SK-N-DZ (cell line): ENCODE measurements at regions not wholly inside any gene's neighbourhood (a gene's known extent, or its start where the extent isn't known, plus 50 kb on each side); places are given as distances from the start of the nearest gene placed in this dataset.
A peak's percentile ranks its signal among the peaks of the same experiment; 100 is the strongest.

Experiments
- DNase-seq: peaks from one replicate; pipeline ENCODE4 v3.0.0-alpha.2; 2015; ENCODE audit warnings: low spot score

GRCh38 chr2:3115301-3116042, 262.1 kb downstream of the EIPR1 start:
- no peak for DNase-seq

GRCh38 chr2:3114406-3115185, 263.0 kb downstream of the EIPR1 start:
- no peak for DNase-seq

GRCh38 chr2:3113769-3114168, 263.8 kb downstream of the EIPR1 start:
- no peak for DNase-seq

DNA sequence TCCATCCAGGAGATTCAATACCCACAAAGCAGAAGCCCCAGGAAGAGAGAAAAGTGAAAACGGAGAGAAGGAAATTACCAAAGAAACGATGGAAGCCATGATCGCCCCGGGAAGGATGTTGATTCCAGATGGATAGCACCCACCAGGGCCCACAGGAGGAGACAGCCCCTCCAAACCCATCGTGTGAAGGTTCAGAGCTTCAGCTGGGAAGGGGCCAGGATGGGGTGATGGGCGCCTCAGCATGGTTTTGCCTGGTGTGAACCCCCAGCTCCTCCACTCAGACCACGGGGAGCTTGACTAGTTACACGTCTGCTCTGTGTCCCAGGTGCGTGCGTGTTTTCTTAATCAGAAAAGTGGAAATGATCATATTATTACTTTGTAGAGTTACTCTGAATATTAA, 264.5 kb downstream of the EIPR1 start:
- no peak for DNase-seq

DNA sequence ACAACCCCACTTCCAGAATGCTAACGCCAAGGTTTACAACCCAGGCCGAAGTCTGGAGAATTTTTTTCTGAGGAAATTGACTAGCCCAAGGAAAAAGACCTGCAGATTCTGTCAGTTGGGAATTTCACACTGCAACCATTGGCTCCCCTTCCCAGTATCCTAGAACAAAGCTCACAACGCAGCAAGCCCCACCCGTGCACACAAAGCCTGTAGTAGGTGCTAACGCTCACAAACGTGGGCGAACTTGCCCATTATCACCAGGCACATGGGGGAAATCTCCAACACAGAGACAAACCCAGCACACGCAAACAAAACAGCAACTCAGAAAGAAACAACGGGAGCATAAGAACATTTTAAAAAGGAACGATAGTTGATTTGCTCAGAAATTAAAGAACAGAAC, 265.1 kb downstream of the EIPR1 start:
- no peak for DNase-seq

DNA sequence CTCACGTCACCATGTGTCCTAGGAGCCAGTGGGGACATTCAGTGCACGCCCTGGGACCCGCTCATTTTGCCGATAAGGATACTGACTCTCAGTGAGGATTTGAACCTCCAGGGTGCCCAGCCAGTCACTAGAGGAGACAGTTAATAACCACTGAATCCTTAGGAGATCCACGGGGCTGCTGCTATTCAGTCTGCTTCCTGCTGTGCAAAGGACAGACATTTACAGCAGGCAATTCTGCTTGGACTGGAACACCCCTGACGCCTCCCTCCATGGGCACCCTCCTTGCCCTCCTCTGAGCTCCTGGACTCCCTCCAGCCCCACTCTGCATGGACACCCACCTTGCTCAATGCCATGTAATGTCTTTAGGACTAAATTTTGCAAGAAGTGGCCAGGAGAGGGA, 265.5 kb downstream of the EIPR1 start:
- no peak for DNase-seq

GRCh38 chr2:3110994-3111666, 266.5 kb downstream of the EIPR1 start:
- no peak for DNase-seq

DNA sequence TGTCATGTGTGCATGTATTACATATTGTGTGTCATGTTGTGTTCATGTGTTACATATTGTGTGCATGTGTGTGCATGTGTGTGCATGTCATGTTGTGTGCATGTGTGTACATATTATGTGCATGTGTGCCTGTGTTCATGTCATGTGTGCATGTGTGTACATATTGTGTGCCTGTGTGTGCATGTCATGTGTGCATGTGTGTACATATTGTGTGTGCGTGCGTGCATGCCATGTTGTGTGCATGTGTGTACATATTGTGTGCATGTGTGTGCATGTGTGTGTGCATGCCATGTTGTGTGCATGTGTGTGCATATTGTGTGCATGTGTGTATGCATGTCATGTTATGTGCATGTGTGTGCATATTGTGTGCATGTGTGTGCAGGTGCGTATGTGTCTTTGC, 267.1 kb downstream of the EIPR1 start:
- no peak for DNase-seq

GRCh38 chr2:3108710-3109702, 268.6 kb downstream of the EIPR1 start:
- DNase-seq = no peak

DNA sequence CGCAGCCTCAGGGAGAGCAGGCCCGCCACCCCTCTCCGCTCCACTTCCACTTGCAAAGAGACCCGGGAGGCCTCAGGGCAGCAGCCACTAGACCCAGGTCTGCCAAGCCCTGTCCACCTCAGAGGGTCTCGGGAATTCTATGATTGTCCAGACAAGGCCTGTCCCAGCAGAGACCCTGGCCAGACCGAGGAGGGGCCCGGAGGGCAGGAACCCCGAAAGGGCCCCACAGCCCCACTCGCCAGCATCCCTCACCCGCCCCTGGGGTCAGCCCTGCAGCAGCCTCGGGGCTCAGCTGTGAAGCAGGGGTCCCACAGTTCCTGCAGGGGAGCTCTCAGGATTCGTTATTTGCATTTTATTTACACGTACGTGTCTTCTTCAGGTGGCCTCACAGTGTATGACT, 269.5 kb downstream of the EIPR1 start:
- DNase-seq = no peak

DNA sequence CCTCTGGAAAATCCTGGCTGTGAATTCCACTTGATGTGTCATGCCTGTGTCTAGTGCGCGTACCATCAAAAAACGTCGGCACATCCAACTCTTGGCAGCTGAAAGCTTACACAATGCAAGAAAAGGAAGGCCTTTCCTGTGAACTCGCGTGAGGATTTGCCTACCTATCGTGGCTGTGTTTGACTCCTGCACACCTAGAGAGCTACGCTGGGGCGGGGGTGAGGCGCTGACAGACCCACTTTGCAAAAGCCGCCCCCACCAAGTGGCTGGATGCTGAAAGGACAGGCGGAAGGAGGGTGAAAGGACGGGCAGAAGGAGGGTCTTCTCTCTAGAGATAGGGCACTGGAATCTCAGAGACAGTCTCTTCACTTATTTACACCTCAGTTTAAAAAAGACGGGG, 270.1 kb downstream of the EIPR1 start:
- no peak for DNase-seq

GRCh38 chr2:3105814-3106569, 271.6 kb downstream of the EIPR1 start:
- DNase-seq = no peak

- DNase-seq = peak; percentile 62
These were observed 272.4 kb downstream of the EIPR1 start for GRCh38 chr2:3104958-3105813.

DNA sequence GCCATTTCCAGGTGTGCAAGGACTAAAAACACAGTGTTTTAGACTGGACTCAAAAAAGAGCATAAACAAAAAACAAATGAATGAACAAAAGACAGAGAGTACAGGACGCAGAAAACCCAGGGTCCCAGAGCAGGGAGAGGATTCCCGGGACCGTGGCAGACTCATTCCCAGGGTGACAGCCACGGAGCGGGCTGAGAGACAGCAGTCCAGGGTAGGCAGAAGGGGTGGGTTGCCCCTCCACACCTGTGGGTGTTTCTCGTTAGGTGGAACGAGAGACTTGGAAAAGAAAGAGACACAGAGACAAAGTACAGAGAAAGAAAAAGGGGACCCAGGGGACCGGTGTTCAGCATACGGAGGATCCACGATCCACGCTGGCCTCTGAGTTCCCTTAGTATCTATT, 273.4 kb downstream of the EIPR1 start:
- DNase-seq = no peak

GRCh38 chr2:3102922-3103569, 274.6 kb downstream of the EIPR1 start:
- DNase-seq = no peak

- DNase-seq = no peak
These were observed 275.3 kb downstream of the EIPR1 start for GRCh38 chr2:3102081-3102921.

- peak; percentile 98 for DNase-seq
These were observed 276.3 kb downstream of the EIPR1 start for GRCh38 chr2:3101016-3101942.
